C4-2B (cell line): ENCODE measurements at regions not wholly inside any gene's neighbourhood (a gene's known extent, or its start where the extent isn't known, plus 50 kb on each side); places are given as distances from the start of the nearest gene placed in this dataset.

Source experiments
- ZFX ChIP-seq: fragments of 450-650 bp; IDR thresholded peaks from 2 replicates; pipeline ENCODE4 v1.6.1; 2017
- TF ChIP-seq, protein P1 (sequence below): fragments of 450-650 bp; conservative IDR thresholded peaks from 2 replicates; pipeline ENCODE4 v1.5.1; 2017; ENCODE audit warnings: mild to moderate bottlenecking

DNA sequence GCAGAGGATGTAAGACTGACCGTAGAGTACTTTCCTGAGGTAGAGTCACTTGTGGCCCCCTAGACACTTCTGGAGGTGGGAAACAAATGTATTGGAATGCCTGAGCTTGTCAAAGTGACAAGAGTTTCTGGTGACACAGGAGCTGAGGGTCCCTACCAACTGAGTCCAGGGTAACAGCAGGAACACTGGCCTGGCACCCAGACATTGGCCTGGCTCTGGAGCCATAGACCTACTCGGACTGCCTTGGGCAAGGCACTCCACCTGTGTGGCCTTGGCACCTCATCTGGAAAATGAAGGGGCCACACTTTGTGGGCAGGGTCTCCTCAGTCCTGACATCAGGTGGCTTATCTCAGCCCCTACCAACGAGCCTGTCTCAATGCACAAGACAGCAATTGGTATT lies 398.2 kb upstream of the CELF4 start:
- TF ChIP-seq, protein P1, sequence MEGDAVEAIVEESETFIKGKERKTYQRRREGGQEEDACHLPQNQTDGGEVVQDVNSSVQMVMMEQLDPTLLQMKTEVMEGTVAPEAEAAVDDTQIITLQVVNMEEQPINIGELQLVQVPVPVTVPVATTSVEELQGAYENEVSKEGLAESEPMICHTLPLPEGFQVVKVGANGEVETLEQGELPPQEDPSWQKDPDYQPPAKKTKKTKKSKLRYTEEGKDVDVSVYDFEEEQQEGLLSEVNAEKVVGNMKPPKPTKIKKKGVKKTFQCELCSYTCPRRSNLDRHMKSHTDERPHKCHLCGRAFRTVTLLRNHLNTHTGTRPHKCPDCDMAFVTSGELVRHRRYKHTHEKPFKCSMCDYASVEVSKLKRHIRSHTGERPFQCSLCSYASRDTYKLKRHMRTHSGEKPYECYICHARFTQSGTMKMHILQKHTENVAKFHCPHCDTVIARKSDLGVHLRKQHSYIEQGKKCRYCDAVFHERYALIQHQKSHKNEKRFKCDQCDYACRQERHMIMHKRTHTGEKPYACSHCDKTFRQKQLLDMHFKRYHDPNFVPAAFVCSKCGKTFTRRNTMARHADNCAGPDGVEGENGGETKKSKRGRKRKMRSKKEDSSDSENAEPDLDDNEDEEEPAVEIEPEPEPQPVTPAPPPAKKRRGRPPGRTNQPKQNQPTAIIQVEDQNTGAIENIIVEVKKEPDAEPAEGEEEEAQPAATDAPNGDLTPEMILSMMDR = no peak
- no peak for TF ChIP-seq ZFX
